C4-2B (cell line): ENCODE measurements at regions not wholly inside any gene's neighbourhood (a gene's known extent, or its start where the extent isn't known, plus 50 kb on each side); places are given as distances from the start of the nearest gene placed in this dataset.

Experiments used
- ZFX ChIP-seq: fragments of 450-650 bp; IDR thresholded peaks from 2 replicates; pipeline ENCODE4 v1.6.1; 2017
- TF ChIP-seq, protein P1 (sequence below): fragments of 450-650 bp; conservative IDR thresholded peaks from 2 replicates; pipeline ENCODE4 v1.5.1; 2017; ENCODE audit warnings: mild to moderate bottlenecking

- TF ChIP-seq, protein P1, sequence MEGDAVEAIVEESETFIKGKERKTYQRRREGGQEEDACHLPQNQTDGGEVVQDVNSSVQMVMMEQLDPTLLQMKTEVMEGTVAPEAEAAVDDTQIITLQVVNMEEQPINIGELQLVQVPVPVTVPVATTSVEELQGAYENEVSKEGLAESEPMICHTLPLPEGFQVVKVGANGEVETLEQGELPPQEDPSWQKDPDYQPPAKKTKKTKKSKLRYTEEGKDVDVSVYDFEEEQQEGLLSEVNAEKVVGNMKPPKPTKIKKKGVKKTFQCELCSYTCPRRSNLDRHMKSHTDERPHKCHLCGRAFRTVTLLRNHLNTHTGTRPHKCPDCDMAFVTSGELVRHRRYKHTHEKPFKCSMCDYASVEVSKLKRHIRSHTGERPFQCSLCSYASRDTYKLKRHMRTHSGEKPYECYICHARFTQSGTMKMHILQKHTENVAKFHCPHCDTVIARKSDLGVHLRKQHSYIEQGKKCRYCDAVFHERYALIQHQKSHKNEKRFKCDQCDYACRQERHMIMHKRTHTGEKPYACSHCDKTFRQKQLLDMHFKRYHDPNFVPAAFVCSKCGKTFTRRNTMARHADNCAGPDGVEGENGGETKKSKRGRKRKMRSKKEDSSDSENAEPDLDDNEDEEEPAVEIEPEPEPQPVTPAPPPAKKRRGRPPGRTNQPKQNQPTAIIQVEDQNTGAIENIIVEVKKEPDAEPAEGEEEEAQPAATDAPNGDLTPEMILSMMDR: no peak
- TF ChIP-seq ZFX: no peak
These were observed 1139.6 kb upstream of the LRRTM3 start for GRCh38 chr10:65786279-65786678.
